ENCODE measurements at regions not wholly inside any gene's neighbourhood (a gene's known extent, or its start where the extent isn't known, plus 50 kb on each side); places are given as distances from the start of the nearest gene placed in this dataset.

DNA sequence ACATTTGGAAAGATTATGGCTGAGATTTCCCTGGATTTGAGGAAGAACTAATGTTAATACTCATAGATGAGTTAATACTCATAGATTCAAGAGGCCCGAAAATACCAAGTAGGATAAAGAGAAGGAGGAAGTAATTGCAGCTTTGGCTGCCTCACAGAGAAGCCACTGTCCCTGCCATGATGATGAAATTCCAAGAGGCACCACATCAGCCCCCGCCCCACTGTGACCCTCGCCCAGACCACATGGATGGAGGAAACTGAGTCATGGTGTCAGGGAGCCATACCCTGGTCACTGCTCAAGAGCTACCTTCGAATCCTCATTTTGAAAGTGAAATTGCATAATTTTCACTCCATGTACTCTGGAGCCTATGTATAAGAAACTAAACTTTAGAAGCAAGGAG lies 57.6 kb upstream of the SLC22A11 start:
- Histone ChIP-seq H3K27me3 (replicated peaks; ENCODE audit: control insufficient read depth, insufficient read depth, low read length) (no peaks in the 10 kb centered on the region), H3K36me3 (ENCODE audit: control insufficient read depth, insufficient read depth, low read length) (no peaks in the 10 kb centered on the region), H3K4me3 (replicated peaks; ENCODE audit: low read depth, low read length) (no peak overlapping the region)
- DNase-seq (ENCODE audit: extremely low read depth, insufficient read length): no peak
- TF ChIP-seq, protein P1, sequence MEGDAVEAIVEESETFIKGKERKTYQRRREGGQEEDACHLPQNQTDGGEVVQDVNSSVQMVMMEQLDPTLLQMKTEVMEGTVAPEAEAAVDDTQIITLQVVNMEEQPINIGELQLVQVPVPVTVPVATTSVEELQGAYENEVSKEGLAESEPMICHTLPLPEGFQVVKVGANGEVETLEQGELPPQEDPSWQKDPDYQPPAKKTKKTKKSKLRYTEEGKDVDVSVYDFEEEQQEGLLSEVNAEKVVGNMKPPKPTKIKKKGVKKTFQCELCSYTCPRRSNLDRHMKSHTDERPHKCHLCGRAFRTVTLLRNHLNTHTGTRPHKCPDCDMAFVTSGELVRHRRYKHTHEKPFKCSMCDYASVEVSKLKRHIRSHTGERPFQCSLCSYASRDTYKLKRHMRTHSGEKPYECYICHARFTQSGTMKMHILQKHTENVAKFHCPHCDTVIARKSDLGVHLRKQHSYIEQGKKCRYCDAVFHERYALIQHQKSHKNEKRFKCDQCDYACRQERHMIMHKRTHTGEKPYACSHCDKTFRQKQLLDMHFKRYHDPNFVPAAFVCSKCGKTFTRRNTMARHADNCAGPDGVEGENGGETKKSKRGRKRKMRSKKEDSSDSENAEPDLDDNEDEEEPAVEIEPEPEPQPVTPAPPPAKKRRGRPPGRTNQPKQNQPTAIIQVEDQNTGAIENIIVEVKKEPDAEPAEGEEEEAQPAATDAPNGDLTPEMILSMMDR (IDR thresholded peaks at IDR 0.05; ENCODE audit: insufficient read depth, low read length, poor library complexity, severe bottlenecking): no peak

DNA sequence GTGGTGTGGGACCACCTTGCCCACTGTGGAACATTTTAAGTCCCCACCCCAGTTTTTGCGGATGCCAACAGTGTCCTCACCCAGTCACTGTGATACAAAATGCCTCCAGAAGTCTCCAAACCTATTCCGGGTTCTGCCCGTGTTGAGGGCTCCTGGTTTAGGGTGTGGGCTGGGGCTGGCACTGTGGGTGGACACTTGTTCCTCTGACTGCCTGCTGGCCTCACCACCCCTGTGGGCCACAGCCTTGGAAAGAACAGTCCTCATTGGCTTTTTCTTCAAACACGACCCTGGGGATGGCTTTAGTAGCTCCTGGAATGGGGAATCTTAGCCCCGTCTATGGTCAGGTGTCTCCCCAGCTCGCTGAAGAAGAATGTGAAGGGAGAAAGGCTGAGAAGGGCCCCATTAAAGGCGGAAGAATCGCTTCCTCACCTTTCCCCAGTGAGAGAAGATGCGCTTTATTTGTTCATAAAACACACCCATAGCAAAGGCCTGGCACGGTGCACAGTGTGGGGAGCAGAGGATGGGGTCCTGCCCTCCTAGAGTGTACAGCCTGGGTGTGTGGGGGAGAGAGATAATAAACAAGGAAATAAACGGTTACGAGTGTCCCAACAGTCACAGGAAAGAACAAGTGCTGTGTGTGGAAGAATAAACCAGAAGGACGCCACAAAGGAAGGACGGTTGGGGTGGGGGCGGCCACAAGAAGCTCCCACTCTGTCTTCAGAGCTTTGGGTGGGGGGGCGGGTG lies 56.3 kb upstream of the SLC22A11 start:
- no peaks in the 10 kb centered on the region for H3K36me3 ChIP-seq (ENCODE audit: control insufficient read depth, insufficient read depth, low read length)
- DNase-seq (ENCODE audit: extremely low read depth, insufficient read length): no peak

DNA sequence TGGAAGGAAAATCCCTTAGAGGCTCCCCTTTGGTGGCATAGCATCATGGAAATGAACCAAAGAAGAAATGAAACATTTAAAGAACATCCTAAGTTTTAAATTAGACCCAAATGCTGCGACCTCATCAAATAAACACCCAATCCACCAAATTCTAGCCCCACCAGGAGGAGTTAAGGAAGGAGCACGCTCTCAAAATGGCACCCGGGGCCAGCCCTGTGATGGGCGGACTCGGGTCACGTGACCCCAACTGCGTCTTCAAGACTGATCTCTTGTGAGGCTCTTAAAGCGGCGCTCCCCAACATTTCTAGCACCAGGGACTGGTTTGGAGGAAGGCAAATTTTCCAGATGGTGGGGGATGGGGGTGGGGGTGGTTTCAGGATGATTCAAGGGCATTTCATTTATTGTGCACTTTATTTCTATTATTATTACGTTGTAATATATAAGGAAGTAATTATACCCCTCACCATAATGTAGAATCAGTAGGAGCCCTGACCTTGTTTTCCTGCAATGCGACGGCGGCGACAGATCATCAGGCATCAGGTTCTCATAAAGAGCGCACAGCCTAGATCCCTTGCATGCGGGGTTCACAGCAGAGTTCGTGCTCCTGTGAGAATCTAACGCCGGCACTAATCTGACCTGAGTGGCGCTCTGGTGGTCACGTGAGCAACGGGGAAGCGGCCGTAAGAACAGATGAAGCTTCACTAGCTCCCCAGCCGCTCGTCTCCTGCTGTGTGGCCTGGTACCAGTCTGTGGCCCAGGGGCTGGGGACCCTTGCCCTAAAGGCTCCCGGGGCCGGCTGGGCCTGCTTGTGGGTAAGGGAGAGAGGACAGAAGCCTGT lies 55.3 kb upstream of the SLC22A11 start:
- DNase-seq (ENCODE audit: extremely low read depth, insufficient read length): no peak
- Histone ChIP-seq H3K27me3 (replicated peaks; ENCODE audit: control insufficient read depth, insufficient read depth, low read length) (no peaks in the 10 kb centered on the region), H3K36me3 (ENCODE audit: control insufficient read depth, insufficient read depth, low read length) (no peaks in the 10 kb centered on the region), H3K4me3 (replicated peaks; ENCODE audit: low read depth, low read length) (no peak overlapping the region)
- TF ChIP-seq, protein P1 (IDR thresholded peaks at IDR 0.05; ENCODE audit: insufficient read depth, low read length, poor library complexity, severe bottlenecking): no peak

More for the DNA sequence above, 56.3 kb upstream of the SLC22A11 start:
- H3K4me3 ChIP-seq (replicated peaks; ENCODE audit: low read depth, low read length): no peak overlapping the region
- TF ChIP-seq, protein P1 (IDR thresholded peaks at IDR 0.05; ENCODE audit: insufficient read depth, low read length, poor library complexity, severe bottlenecking): no peak
- H3K27me3 ChIP-seq (replicated peaks; ENCODE audit: control insufficient read depth, insufficient read depth, low read length): no peaks in the 10 kb centered on the region

DNA sequence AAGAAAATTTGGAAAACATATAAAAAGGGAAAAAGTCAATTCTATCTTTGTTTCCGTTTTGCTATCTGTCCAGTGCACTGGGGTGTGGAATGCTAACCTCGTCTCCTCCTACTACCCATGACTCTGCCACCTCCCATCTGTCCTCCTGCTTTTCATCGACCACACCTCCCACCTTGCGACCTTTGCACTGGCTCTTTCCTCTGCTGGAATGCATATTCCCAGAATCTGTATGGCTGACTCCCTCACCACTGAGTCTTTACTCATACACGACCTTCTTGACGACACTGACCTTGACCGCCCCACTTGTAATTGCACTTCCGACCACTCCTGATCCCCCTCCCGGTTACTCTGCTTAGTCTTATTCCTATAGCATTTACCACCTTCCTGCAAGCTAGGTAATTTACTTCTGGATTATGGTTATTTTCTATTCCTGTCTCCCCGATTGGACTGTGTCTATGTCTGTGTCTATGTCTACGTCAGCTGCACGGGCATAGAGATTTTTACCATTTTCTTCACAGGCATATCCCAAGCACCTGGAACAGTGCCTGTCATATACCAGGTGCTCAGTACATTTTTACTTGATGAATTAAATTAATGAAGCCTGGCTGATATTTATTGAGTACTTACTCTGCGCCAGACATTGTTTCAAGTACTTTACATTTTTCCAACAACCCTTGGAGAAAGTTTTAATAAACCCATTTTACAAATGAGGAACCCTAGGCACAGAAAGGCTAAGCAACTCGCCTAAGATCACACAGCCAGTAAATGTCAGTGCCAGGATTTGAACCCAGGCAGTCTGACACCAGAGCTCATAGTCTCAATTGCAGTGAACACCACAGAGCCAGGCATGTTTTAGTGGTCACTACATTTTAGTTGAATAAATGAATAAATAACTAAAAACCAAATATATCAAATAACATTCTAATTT lies 54.0 kb upstream of the SLC22A11 start:
- H3K4me3 ChIP-seq (replicated peaks; ENCODE audit: low read depth, low read length): no peak overlapping the region
- H3K36me3 ChIP-seq (ENCODE audit: control insufficient read depth, insufficient read depth, low read length): no peaks in the 10 kb centered on the region
- H3K27me3 ChIP-seq (replicated peaks; ENCODE audit: control insufficient read depth, insufficient read depth, low read length): no peaks in the 10 kb centered on the region
- TF ChIP-seq, protein P1 (IDR thresholded peaks at IDR 0.05; ENCODE audit: insufficient read depth, low read length, poor library complexity, severe bottlenecking): no peak
- no peak for DNase-seq (ENCODE audit: extremely low read depth, insufficient read length)

DNA sequence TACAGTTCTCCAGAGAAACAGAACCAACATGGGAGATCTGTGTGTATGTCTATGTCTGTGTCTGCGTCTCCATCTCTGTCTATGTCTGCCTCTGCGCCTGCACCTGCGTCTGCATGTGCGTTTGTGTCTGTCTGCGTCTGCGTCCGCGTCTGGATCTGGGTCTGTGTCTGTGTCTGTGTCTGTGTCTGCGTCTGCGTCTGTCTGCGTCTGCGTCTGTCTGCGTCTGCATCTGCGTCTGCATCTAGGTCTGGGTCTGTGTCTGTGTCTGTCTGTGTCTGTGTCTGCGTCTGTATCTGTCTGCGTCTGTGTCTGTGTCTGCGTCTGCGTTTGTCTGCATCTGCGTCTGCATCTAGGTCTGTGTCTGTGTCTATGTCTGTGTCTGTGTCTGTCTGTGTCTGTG lies 53.1 kb upstream of the SLC22A11 start:
- Histone ChIP-seq H3K36me3 (ENCODE audit: control insufficient read depth, insufficient read depth, low read length) (no peaks in the 10 kb centered on the region), H3K27me3 (replicated peaks; ENCODE audit: control insufficient read depth, insufficient read depth, low read length) (no peaks in the 10 kb centered on the region), H3K4me3 (replicated peaks; ENCODE audit: low read depth, low read length) (no peak overlapping the region)
- TF ChIP-seq, protein P1 (IDR thresholded peaks at IDR 0.05; ENCODE audit: insufficient read depth, low read length, poor library complexity, severe bottlenecking): no peak
- DNase-seq (ENCODE audit: extremely low read depth, insufficient read length): no peak

All from GM06990 (cell line).